ENCODE measurements at regions not wholly inside any gene's neighbourhood (a gene's known extent, or its start where the extent isn't known, plus 50 kb on each side); places are given as distances from the start of the nearest gene placed in this dataset.
"Not testable (repeated sequence)": the region's sequence is repeated elsewhere in the genome, so short reads cannot be mapped to it uniquely, and the experiment has no call there.

DNA sequence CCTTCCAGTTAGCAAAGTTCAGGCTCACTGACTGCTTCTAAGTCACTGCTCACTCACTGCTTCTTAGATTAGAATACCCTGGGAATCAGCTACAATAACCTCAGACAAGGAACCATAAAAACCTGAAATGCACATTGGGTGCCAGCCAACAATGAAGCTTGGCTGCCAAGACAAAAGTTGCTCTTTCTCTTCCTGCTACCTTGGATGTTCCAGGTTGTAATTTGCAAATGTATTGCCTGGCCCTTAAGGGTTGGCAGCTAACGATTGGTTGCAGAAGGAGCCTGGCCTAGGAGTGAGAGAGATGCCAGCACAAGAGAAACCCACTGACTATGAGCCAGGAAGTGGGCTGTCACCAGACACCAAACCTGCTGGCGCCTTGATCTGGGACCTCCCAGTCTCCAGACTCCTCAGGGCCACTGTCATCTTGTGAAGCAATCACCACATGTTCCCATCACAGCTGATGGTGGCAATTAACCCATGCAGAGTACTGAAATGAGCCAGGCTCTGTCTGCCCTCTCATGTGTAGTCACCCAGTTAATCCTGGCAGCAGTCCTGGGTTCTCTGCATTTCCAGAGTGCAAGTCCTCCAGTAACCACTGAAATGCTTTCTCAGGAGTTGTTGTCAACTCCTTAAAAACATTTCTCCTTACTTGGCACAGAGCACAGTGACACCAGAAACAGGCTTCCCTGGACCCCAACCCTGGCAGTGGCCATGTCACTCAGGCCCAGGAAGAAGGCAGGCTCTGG lies 240.3 kb upstream of the NPAP1 start:
- not testable (repeated sequence) for H3K27ac ChIP-seq; DNase-seq (ENCODE audit: low read depth, low spot score)

DNA sequence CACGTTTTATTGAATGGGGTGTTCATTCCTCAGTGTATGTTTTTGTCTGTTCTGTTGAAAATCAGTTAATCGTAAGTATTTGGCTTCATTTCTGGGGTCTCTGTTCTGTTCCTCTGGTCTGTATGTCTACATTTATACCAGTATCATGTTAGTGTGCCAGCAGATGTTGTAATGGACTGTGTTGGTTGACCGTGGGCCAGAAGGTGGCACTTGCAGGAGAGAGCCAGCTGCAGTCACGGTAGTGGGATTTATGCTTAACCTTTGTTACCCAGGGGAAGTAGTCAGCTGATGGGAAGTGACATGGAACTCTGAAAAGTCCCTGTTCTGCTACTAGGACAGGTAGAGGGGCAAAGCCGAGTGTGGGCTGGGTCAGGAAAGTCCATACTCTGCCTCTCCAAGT lies 238.3 kb upstream of the NPAP1 start:
- DNase-seq (ENCODE audit: low read depth, low spot score); H3K27ac ChIP-seq: not testable (repeated sequence)

- not testable (repeated sequence) for H3K27ac ChIP-seq; DNase-seq (ENCODE audit: low read depth, low spot score)
Measured at GRCh38 chr15:24437735-24438134, 237.8 kb upstream of the NPAP1 start.

DNA sequence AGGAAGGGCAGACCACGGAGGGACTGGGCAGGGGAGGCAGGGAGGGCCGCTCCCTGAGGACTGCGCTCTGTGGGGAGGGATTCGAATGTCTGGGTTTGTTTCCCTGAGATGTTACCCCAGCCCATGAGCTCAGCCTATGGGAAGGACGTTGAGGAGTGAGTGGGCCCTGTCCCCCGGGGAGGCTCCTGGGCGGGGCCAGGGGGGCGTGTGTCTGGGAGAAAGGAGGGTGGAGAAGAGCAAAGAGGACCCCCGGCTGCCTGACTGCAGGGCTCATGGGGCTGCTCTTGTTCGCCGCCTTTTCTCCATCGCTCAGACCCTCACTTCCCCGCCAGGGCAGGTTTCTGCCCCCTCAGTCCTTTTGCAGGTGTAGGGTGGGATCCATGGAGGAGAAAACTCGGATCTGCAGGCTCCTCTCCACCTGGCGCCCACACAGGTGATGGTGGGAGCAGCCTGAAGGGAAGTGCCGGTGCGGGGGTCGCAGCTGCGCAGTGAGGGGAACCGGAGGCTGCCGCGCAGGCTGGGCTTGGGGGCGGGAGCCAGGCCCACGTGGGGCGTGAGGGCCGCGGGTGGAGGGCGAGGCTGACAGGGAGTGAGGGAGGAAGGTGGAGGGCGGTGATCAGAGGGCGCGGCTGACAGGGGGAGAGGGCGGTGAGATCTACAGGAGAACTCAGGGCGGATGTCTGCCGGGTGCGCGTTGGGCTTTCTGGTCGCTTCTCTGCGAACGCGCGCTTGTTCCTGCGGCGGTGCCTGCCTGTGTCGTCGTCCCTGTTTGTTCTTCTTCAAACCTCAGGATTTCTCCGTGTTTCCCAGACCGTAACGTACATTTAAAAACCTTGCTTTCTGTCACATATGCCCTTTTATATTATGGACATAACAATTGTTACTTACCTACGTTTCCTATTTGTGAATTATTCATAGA lies 198.2 kb upstream of the NPAP1 start:
- DNase-seq (ENCODE audit: low read depth, low spot score); H3K27ac ChIP-seq: not testable (repeated sequence)

DNA sequence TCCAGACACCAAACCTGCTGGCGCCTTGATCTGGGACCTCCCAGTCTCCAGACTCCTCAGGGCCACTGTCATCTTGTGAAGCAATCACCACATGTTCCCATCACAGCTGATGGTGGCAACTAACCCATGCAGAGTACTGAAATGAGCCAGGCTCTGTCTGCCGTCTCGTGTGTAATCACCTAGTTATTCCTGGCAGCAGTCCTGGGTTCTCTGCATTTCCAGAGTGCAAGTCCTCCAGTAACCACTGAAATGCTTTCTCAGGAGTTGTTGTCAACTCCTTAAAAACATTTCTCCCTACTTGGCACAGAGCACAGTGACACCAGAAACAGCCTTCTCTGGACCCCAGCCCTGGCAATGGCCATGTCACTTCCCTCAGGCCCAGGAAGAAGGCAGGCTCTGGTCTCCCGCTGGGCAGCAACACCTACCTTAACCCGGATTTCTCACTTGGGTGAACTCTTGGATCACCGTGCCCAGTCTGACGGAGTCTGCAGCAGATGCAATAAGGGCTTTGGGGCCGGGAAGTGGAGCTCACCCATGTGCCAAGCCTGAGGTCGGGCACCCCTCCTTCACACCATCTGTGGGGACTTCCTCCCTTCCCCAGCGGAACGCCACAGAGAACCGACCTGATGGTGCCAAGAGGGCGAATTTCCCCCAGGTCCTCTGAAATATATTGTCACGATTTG lies 189.5 kb upstream of the NPAP1 start:
- H3K27ac ChIP-seq; DNase-seq (ENCODE audit: low read depth, low spot score): not testable (repeated sequence)

GRCh38 chr15:24488164-24488907 lies 187.2 kb upstream of the NPAP1 start:
- not testable (repeated sequence) for H3K27ac ChIP-seq; DNase-seq (ENCODE audit: low read depth, low spot score)

DNA sequence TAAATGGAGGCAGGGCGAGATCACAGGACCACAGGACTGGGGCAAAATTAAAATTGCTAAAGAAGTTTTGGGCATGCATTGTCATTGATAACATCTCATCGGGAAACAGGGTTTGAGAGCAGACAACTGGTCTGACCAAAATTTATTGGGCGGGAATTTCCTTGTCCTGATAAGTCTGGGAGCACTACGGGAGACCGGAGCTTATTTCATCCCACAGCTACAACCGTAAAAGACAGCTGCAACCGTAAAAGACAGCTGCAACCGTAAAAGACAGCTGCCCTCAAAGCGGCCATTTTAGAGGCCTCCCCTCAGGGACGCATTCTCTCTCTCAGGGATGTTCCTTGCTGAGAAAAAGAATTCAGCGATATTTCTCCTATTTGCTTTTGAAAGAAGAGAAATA lies 170.4 kb upstream of the NPAP1 start:
- H3K27ac ChIP-seq; DNase-seq (ENCODE audit: low read depth, low spot score): not testable (repeated sequence)

DNA sequence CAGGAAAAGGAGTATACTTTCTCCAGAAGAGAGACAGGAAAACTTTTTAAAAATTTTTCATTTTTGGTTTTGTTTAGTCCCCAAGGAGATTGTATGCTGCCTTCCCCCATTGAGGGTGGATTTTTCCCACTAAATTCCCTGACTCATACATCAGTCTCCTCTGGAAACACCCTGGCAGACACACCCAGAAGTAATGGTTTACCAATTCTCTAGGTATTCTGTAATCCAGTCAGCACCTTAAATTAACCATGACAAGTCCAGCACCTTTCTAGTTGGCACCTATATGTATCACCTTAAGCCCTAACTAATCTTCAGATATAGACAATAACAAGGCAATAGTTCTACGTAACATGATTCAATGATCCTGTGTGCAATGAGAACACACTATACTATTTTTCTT lies 165.9 kb upstream of the NPAP1 start:
- not testable (repeated sequence) for H3K27ac ChIP-seq

GRCh38 chr15:24511598-24511997 lies 164.0 kb upstream of the NPAP1 start:
- not testable (repeated sequence) for H3K27ac ChIP-seq; DNase-seq (ENCODE audit: low read depth, low spot score)

More for the DNA sequence above, 165.9 kb upstream of the NPAP1 start:
- not testable (repeated sequence) for DNase-seq (ENCODE audit: low read depth, low spot score)

DNA sequence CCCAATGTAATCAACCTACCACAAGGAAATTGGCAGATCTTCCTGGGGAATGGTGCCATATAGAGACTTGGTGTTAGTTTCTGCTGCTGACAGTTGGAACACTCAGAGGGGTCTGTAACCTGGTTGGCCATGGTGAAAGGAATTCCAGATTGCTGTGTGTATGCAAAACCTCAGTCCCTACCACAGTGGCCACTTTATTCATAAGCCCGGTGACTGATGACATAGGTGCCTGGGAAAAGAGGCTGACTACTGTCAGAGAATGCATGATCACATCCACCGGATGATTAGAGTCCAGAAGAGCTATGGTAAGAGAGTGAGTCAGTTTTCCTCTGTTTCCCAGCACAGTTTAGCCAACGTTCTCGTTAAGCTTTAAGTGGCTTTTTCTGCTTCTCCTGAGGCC lies 156.8 kb upstream of the NPAP1 start:
- H3K27ac ChIP-seq; DNase-seq (ENCODE audit: low read depth, low spot score): not testable (repeated sequence)

GRCh38 chr15:24531235-24531634 lies 144.3 kb upstream of the NPAP1 start:
- H3K27ac ChIP-seq; DNase-seq (ENCODE audit: low read depth, low spot score): not testable (repeated sequence)

DNA sequence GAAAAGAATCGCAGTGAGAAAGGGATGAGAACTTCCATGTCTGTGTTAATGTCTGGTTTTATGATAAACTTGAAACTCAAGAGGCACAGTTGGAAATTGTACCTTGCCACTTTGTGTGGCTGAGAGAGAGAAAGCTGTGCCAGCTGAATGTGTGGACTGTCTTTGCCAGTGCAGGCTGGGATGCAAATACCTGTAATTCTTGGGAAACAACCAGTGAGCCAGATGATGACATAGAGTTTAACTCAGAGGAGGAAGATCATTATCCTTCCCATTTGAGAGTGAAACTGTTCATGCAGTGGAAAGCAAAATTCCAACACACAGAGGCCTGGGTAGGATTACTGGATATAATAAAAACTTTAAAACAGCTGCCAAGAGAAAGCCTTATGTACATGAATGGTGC lies 141.5 kb upstream of the NPAP1 start:
- not testable (repeated sequence) for H3K27ac ChIP-seq; DNase-seq (ENCODE audit: low read depth, low spot score)

- not testable (repeated sequence) for DNase-seq (ENCODE audit: low read depth, low spot score); H3K27ac ChIP-seq
Measured at GRCh38 chr15:24557281-24557680, 118.3 kb upstream of the NPAP1 start.

GRCh38 chr15:24607636-24608035 lies 67.9 kb upstream of the NPAP1 start:
- DNase-seq (ENCODE audit: low read depth, low spot score) = no peak
- no peak overlapping the region for H3K27ac ChIP-seq

DNA sequence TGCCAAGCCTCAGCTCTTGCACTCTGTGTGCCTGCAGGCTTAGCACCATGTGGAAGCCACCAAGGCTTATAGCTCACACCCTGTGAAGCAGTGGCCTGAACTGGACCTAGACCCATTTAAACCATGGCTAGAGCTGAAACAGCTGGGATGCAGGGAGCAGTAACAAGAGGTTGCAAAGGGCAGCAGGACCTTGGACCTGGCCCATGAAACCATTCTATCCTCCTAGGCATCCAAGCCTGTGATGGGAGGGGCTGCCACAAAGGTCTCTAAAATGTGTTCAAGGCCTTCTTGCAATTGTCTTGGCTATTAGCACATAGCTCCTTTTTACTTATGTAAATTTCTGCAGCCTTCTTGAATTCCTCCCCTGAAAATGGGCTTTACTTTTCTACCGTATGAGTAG lies 57.9 kb upstream of the NPAP1 start:
- DNase-seq (ENCODE audit: low read depth, low spot score) = no peak
- H3K27ac ChIP-seq = no peak overlapping the region

DNA sequence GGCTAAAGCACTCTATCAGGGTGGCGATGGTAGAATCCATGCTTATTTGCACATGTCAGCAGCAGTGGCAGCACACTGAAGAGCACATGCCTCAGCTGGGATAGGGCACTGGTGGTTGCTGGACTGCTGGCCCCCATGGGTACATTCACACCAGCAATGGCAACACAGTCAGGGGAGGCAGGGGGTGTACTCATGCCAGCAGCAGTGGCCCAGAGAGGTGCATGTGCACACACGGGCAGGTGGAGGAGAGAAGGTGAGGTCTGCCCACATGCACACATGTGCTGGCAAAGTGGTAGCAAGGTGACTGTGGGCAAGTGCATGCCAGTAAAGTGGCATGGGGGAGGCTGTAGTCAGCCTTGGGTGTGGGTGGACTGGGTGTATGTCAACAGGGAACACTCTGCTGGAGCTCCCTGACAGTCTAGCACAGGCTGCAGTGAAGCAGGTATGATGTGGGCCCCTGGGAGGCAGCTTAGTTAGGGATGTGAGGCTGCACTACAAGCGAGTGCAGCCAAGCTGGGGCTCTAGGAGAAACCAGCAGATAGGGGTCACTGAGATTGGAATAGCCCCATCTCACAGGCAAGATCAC lies 53.9 kb upstream of the NPAP1 start:
- no peak for DNase-seq (ENCODE audit: low read depth, low spot score)

More for the DNA sequence above, 53.9 kb upstream of the NPAP1 start:
- no peak overlapping the region for H3K27ac ChIP-seq

Data from epithelial cell of prostate (primary cell).